ENCODE measurements at regions not wholly inside any gene's neighbourhood (a gene's known extent, or its start where the extent isn't known, plus 50 kb on each side); places are given as distances from the start of the nearest gene placed in this dataset.

DNA sequence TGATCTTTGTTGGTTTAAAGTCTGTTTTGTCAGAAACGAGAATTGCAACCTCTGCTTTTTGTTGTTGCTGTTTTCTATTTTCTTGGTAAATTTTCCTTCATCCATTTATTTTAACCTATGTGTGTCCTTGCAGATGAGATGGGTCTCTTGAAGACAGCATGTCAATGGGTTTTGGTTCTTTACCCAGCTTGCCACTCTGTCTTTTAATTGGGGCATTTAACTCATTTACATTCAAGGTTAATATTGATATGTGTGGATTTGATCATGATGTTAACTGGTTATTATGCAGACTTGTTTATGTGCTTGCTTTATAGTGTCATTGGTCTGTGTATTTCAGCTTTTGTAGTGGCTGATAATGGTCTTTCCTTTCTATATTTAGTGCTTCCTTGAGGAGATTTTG, 327.9 kb upstream of the SYT4 start:
- intact Hi-C loops (cut with DNase I; ENCODE audit: low total_unique reads), result no loop called here
- Histone ChIP-seq H3K27me3 (no peaks in the 10 kb centered on the region), H3K4me1 (no peaks in the 10 kb centered on the region), H3K4me3 (no peak overlapping the region), H3K27ac (no peak overlapping the region), H3K36me3 (no peaks in the 10 kb centered on the region), H3K9me3 (peaks cover 0 to 18% (median 16%) of the 10 kb centered on the region in 4 donors)
- TF ChIP-seq POLR2AphosphoS5 (IDR thresholded peaks at IDR 0.05) (no peak), CTCF (IDR thresholded peaks at IDR 0.05) (no peak), EP300 (IDR thresholded peaks at IDR 0.05) (no peak), POLR2A (IDR thresholded peaks at IDR 0.05) (no peak)
- DNase-seq, result no peak
- 55 to 80% (median 79%) methylated on average over 1 of the region's 1 CpG for WGBS, 5 donors

- Histone ChIP-seq H3K9me3 (peaks cover 0 to 18% (median 16%) of the 10 kb centered on the region in 4 donors), H3K4me3 (no peak overlapping the region), H3K36me3 (no peaks in the 10 kb centered on the region), H3K27me3 (no peaks in the 10 kb centered on the region), H3K4me1 (no peaks in the 10 kb centered on the region), H3K27ac (no peak overlapping the region)
- DNase-seq, result peak in 1 of 2 donors; percentile 23
- WGBS, 5 donors, result 66 to 80% (median 75%) methylated on average over 4 to 5 of the region's 5 CpGs
- intact Hi-C loops (cut with DNase I; ENCODE audit: low total_unique reads), result no loop called here
- TF ChIP-seq CTCF (IDR thresholded peaks at IDR 0.05), result no peak
- TF ChIP-seq POLR2AphosphoS5 (IDR thresholded peaks at IDR 0.05), result no peak
- TF ChIP-seq POLR2A (IDR thresholded peaks at IDR 0.05), result no peak
- no peak for TF ChIP-seq EP300 (IDR thresholded peaks at IDR 0.05)
These were observed 329.5 kb upstream of the SYT4 start for GRCh38 chr18:43606795-43607194.

DNA sequence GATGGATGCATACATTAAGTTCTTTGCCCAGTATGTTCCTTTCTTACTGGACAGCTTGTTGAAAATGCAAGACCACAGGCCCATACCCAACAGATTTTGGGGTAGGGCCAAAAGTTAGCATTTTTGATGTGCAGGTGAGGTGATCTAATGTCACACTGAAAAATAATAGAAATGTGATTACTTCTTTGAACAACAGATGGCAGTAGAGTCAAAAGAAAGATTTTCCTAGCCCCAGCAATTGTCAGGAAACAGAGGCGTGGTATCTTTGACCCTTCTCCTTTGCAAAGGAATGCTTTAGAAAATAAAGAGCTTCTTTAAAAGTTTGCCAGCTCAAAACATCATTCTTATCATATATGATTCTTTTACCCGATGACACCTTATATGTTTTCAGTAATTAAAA, 343.6 kb upstream of the SYT4 start:
- no peaks in the 10 kb centered on the region for H3K36me3 ChIP-seq
- intact Hi-C loops (cut with DNase I; ENCODE audit: low total_unique reads), result no loop called here
- H3K27ac ChIP-seq, result no peak overlapping the region
- TF ChIP-seq POLR2AphosphoS5 (IDR thresholded peaks at IDR 0.05), result no peak
- no peak for TF ChIP-seq POLR2A (IDR thresholded peaks at IDR 0.05)
- peak in 5 of 7 experiments; percentile 22 to 55 (median 43) for TF ChIP-seq CTCF (IDR thresholded peaks at IDR 0.05)
- TF ChIP-seq EP300 (IDR thresholded peaks at IDR 0.05), result no peak
- 4 to 8% (median 6%) methylated on average over 2 of the region's 2 CpGs for WGBS, 5 donors
- H3K4me3 ChIP-seq, result no peak overlapping the region
- H3K9me3 ChIP-seq, result no peaks in the 10 kb centered on the region
- no peaks in the 10 kb centered on the region for H3K4me1 ChIP-seq
- no peaks in the 10 kb centered on the region for H3K27me3 ChIP-seq
- peak in 1 of 2 donors; percentile 60 for DNase-seq

GRCh38 chr18:43622024-43622423, 344.7 kb upstream of the SYT4 start:
- 64 to 91% (median 85%) methylated on average over 3 of the region's 3 CpGs for WGBS, 5 donors
- H3K9me3 ChIP-seq, result no peaks in the 10 kb centered on the region
- TF ChIP-seq CTCF (IDR thresholded peaks at IDR 0.05), result no peak
- TF ChIP-seq POLR2A (IDR thresholded peaks at IDR 0.05), result no peak
- TF ChIP-seq POLR2AphosphoS5 (IDR thresholded peaks at IDR 0.05), result no peak
- TF ChIP-seq EP300 (IDR thresholded peaks at IDR 0.05), result no peak
- H3K27ac ChIP-seq, result no peak overlapping the region
- H3K36me3 ChIP-seq, result no peaks in the 10 kb centered on the region
- H3K27me3 ChIP-seq, result no peaks in the 10 kb centered on the region
- no peak overlapping the region for H3K4me3 ChIP-seq
- DNase-seq, result no peak
- H3K4me1 ChIP-seq, result no peaks in the 10 kb centered on the region
- intact Hi-C loops (cut with DNase I; ENCODE audit: low total_unique reads), result no loop called here
